MM.1S (cell line): ENCODE measurements at regions not wholly inside any gene's neighbourhood (a gene's known extent, or its start where the extent isn't known, plus 50 kb on each side); places are given as distances from the start of the nearest gene placed in this dataset.

Experiments
- DNase-seq: peaks from one replicate; pipeline ENCODE4 v3.0.0-alpha.2; 2015
- H2AFZ ChIP-seq: fragments of 300-600 bp; sonication (generic); 2 replicates; pipeline ENCODE4 v1.6.0; 2016; ENCODE audit warnings: antibody characterized with exemption, low read length
- H3F3A ChIP-seq: fragments of 300-600 bp; sonication (generic); 2 replicates; pipeline ENCODE4 v1.6.1; 2016; ENCODE audit warnings: mild to moderate bottlenecking, antibody characterized with exemption, low read length, moderate library complexity, mixed read lengths; ENCODE audit not compliant: insufficient read depth
- H3K27ac ChIP-seq: fragments of 300-600 bp; sonication (generic); 2 replicates; pipeline ENCODE4 v1.5.1; 2016; ENCODE audit warnings: mild to moderate bottlenecking, low read length
- H3K27me3 ChIP-seq: fragments of 300-600 bp; sonication (generic); replicated peaks from 2 replicates; pipeline ENCODE4 v1.6.0; 2016; ENCODE audit warnings: low read length; ENCODE audit not compliant: insufficient read depth
- H3K36me3 ChIP-seq: fragments of 300-600 bp; sonication (generic); replicated peaks from 2 replicates; pipeline ENCODE4 v1.6.1; 2016; ENCODE audit warnings: mild to moderate bottlenecking, low read length, mixed read lengths; ENCODE audit not compliant: insufficient read depth
- H3K4me1 ChIP-seq: fragments of 300-600 bp; sonication (generic); 2 replicates; pipeline ENCODE4 v1.6.1; 2016; ENCODE audit warnings: low read length, mixed read lengths
- H3K4me2 ChIP-seq: fragments of 300-600 bp; sonication (generic); 2 replicates; pipeline ENCODE4 v1.6.0; 2016; ENCODE audit warnings: low read depth, low read length
- H3K4me3 ChIP-seq: fragments of 300-600 bp; sonication (generic); 2 replicates; pipeline ENCODE4 v1.5.1; 2016; ENCODE audit warnings: low read length, mixed read lengths
- H3K79me2 ChIP-seq: fragments of 300-600 bp; sonication (generic); 2 replicates; pipeline ENCODE4 v1.6.1; 2016; ENCODE audit warnings: mixed run types, low read length, mixed read lengths
- H3K9ac ChIP-seq: fragments of 300-600 bp; sonication (generic); 2 replicates; pipeline ENCODE4 v1.6.1; 2016; ENCODE audit warnings: low read length, mixed read lengths
- H3K9me2 ChIP-seq: fragments of 300-600 bp; sonication (generic); replicated peaks from 2 replicates; pipeline ENCODE4 v1.6.1; 2016; ENCODE audit warnings: mild to moderate bottlenecking, low read length, mixed read lengths; ENCODE audit not compliant: insufficient read depth
- H3K9me3 ChIP-seq: fragments of 300-600 bp; sonication (generic); replicated peaks from 2 replicates; pipeline ENCODE4 v1.6.1; 2016; ENCODE audit warnings: mild to moderate bottlenecking, low read length, mixed read lengths; ENCODE audit not compliant: insufficient read depth
- H4K20me1 ChIP-seq: fragments of 300-600 bp; sonication (generic); 2 replicates; pipeline ENCODE4 v1.6.1; 2016; ENCODE audit warnings: mild to moderate bottlenecking, low read length, moderate library complexity, mixed read lengths; ENCODE audit not compliant: insufficient read depth
- EZH2 ChIP-seq: fragments of 300-600 bp; sonication (generic); optimal IDR thresholded peaks from 2 replicates; pipeline ENCODE3; 2017; ENCODE audit warnings: low read depth, mild to moderate bottlenecking, antibody characterized with exemption, low read length, mixed read lengths
- EZH2phosphoT487 ChIP-seq: fragments of 300-600 bp; sonication (generic); IDR thresholded peaks from 2 replicates; pipeline ENCODE4 v1.6.1; 2018; ENCODE audit warnings: antibody characterized with exemption, low read length
- TF ChIP-seq, protein P1 (sequence below): fragments of 300-600 bp; sonication (generic); IDR thresholded peaks from 2 replicates; pipeline ENCODE4 v1.5.1; 2016; ENCODE audit warnings: antibody characterized with exemption, low read length, mixed read lengths

- DNase-seq, result no peak
- H3K4me2 ChIP-seq, result no peak overlapping the region
- no peaks in the 10 kb centered on the region for H3K4me1 ChIP-seq
- no peaks in the 10 kb centered on the region for H4K20me1 ChIP-seq
- H2AFZ ChIP-seq, result no peak overlapping the region
- H3K4me3 ChIP-seq, result no peak overlapping the region
- no peak overlapping the region for H3K9ac ChIP-seq
- H3K9me3 ChIP-seq, result no peaks in the 10 kb centered on the region
- H3K9me2 ChIP-seq, result no peaks in the 10 kb centered on the region
- no peaks in the 10 kb centered on the region for H3K27me3 ChIP-seq
- no peak overlapping the region for H3K27ac ChIP-seq
- H3K79me2 ChIP-seq, result no peaks in the 10 kb centered on the region
- no peaks in the 10 kb centered on the region for H3F3A ChIP-seq
- H3K36me3 ChIP-seq, result no peaks in the 10 kb centered on the region
- TF ChIP-seq, protein P1, sequence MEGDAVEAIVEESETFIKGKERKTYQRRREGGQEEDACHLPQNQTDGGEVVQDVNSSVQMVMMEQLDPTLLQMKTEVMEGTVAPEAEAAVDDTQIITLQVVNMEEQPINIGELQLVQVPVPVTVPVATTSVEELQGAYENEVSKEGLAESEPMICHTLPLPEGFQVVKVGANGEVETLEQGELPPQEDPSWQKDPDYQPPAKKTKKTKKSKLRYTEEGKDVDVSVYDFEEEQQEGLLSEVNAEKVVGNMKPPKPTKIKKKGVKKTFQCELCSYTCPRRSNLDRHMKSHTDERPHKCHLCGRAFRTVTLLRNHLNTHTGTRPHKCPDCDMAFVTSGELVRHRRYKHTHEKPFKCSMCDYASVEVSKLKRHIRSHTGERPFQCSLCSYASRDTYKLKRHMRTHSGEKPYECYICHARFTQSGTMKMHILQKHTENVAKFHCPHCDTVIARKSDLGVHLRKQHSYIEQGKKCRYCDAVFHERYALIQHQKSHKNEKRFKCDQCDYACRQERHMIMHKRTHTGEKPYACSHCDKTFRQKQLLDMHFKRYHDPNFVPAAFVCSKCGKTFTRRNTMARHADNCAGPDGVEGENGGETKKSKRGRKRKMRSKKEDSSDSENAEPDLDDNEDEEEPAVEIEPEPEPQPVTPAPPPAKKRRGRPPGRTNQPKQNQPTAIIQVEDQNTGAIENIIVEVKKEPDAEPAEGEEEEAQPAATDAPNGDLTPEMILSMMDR, result no peak
- TF ChIP-seq EZH2phosphoT487 (no peak), EZH2 (no peak)
Observed at GRCh38 chr5:66299463-66299862, 155.4 kb downstream of the SREK1 start.

GRCh38 chr5:66302344-66302743, 158.2 kb downstream of the SREK1 start:
- no peak overlapping the region for H3K4me3 ChIP-seq
- DNase-seq, result no peak
- no peaks in the 10 kb centered on the region for H3K4me1 ChIP-seq
- H3K9me2 ChIP-seq, result no peaks in the 10 kb centered on the region
- H3K9me3 ChIP-seq, result no peaks in the 10 kb centered on the region
- no peak for TF ChIP-seq EZH2
- TF ChIP-seq, protein P1, result no peak
- TF ChIP-seq EZH2phosphoT487, result no peak
- H3K4me2 ChIP-seq, result no peak overlapping the region
- H3K9ac ChIP-seq, result no peak overlapping the region
- H3K27ac ChIP-seq, result no peak overlapping the region
- no peaks in the 10 kb centered on the region for H3F3A ChIP-seq
- H3K79me2 ChIP-seq, result no peaks in the 10 kb centered on the region
- no peaks in the 10 kb centered on the region for H4K20me1 ChIP-seq
- no peaks in the 10 kb centered on the region for H3K36me3 ChIP-seq
- H2AFZ ChIP-seq, result no peak overlapping the region
- H3K27me3 ChIP-seq, result no peaks in the 10 kb centered on the region

- TF ChIP-seq EZH2, result no peak
- TF ChIP-seq, protein P1, result peak; percentile 88
- Histone ChIP-seq H3K4me1 (no peaks in the 10 kb centered on the region), H3K9ac (no peak overlapping the region), H4K20me1 (no peaks in the 10 kb centered on the region), H3K4me3 (no peak overlapping the region), H3K4me2 (no peak overlapping the region), H3K79me2 (no peaks in the 10 kb centered on the region), H3K36me3 (no peaks in the 10 kb centered on the region), H3K9me3 (no peaks in the 10 kb centered on the region), H3K27me3 (no peaks in the 10 kb centered on the region), H3K9me2 (no peaks in the 10 kb centered on the region), H3F3A (no peaks in the 10 kb centered on the region), H2AFZ (no peak overlapping the region), H3K27ac (no peak overlapping the region)
- peak; percentile 66 for DNase-seq
Observed at GRCh38 chr5:66306105-66306843, 162.2 kb downstream of the SREK1 start.
